ENCODE measurements at regions not wholly inside any gene's neighbourhood (a gene's known extent, or its start where the extent isn't known, plus 50 kb on each side); places are given as distances from the start of the nearest gene placed in this dataset.
A peak's percentile ranks its signal among the peaks of the same experiment; 100 is the strongest.

DNA sequence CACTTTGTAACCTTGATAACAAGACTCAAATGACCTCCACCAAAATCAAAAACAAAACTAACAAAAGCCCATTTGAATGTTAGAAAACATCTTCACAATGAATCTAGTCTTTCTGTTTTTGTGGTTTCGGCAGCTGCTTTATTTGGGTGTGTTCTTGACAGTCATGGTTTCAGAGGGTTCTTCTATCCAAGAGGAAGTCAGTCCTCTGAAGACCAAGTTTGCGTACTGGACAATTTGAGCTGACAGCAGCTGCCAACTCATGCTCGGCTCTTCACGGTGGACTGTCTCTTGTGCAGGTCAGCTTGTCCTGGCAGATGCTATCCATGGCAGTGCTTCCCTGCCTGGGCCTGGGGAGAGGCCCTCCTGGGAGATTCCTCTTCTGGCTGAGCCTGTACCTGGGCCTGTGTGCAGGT, 91.0 kb downstream of the TMEM17 start:
- DNase-seq = no peak

GRCh38 chr2:62413116-62413663, 92.8 kb downstream of the TMEM17 start:
- Histone ChIP-seq H3K9me3 (ENCODE audit: control insufficient read depth, low read length) (no peaks in the 10 kb centered on the region), H3K27ac (ENCODE audit: insufficient read depth, low read length, poor library complexity, severe bottlenecking) (no peak overlapping the region), H3K4me3 (ENCODE audit: insufficient read depth, low read depth, low read length, poor library complexity, severe bottlenecking) (no peak overlapping the region), H3K27me3 (replicated peaks; ENCODE audit: control insufficient read depth, insufficient read depth, low read length, poor library complexity, severe bottlenecking) (no peaks in the 10 kb centered on the region), H3K4me1 (ENCODE audit: control insufficient read depth, insufficient read depth, low read length, poor library complexity, severe bottlenecking) (no peaks in the 10 kb centered on the region), H3K36me3 (ENCODE audit: control insufficient read depth, insufficient read depth, low read length) (no peaks in the 10 kb centered on the region)
- DNase-seq = no peak

More for the DNA sequence above, 91.0 kb downstream of the TMEM17 start:
- Histone ChIP-seq H3K4me1 (ENCODE audit: control insufficient read depth, insufficient read depth, low read length, poor library complexity, severe bottlenecking) (no peaks in the 10 kb centered on the region), H3K36me3 (ENCODE audit: control insufficient read depth, insufficient read depth, low read length) (no peaks in the 10 kb centered on the region), H3K27me3 (replicated peaks; ENCODE audit: control insufficient read depth, insufficient read depth, low read length, poor library complexity, severe bottlenecking) (no peaks in the 10 kb centered on the region), H3K4me3 (ENCODE audit: insufficient read depth, low read depth, low read length, poor library complexity, severe bottlenecking) (no peak overlapping the region), H3K27ac (ENCODE audit: insufficient read depth, low read length, poor library complexity, severe bottlenecking) (no peak overlapping the region), H3K9me3 (ENCODE audit: control insufficient read depth, low read length) (no peaks in the 10 kb centered on the region)

GRCh38 chr2:62412347-62412742, 93.7 kb downstream of the TMEM17 start:
- no peak overlapping the region for H3K4me3 ChIP-seq (ENCODE audit: insufficient read depth, low read depth, low read length, poor library complexity, severe bottlenecking)
- no peaks in the 10 kb centered on the region for H3K4me1 ChIP-seq (ENCODE audit: control insufficient read depth, insufficient read depth, low read length, poor library complexity, severe bottlenecking)
- no peaks in the 10 kb centered on the region for H3K9me3 ChIP-seq (ENCODE audit: control insufficient read depth, low read length)
- H3K27me3 ChIP-seq (replicated peaks; ENCODE audit: control insufficient read depth, insufficient read depth, low read length, poor library complexity, severe bottlenecking) = no peaks in the 10 kb centered on the region
- DNase-seq = peak in 1 of 3 donors; percentile 2
- H3K27ac ChIP-seq (ENCODE audit: insufficient read depth, low read length, poor library complexity, severe bottlenecking) = no peak overlapping the region
- no peaks in the 10 kb centered on the region for H3K36me3 ChIP-seq (ENCODE audit: control insufficient read depth, insufficient read depth, low read length)

GRCh38 chr2:62410926-62411456, 95.0 kb downstream of the TMEM17 start:
- Histone ChIP-seq H3K36me3 (ENCODE audit: control insufficient read depth, insufficient read depth, low read length) (no peaks in the 10 kb centered on the region), H3K27ac (ENCODE audit: insufficient read depth, low read length, poor library complexity, severe bottlenecking) (no peak overlapping the region), H3K9me3 (ENCODE audit: control insufficient read depth, low read length) (no peaks in the 10 kb centered on the region), H3K27me3 (replicated peaks; ENCODE audit: control insufficient read depth, insufficient read depth, low read length, poor library complexity, severe bottlenecking) (no peaks in the 10 kb centered on the region), H3K4me1 (ENCODE audit: control insufficient read depth, insufficient read depth, low read length, poor library complexity, severe bottlenecking) (no peaks in the 10 kb centered on the region), H3K4me3 (ENCODE audit: insufficient read depth, low read depth, low read length, poor library complexity, severe bottlenecking) (no peak overlapping the region)
- DNase-seq = no peak

GRCh38 chr2:62410015-62410453, 96.0 kb downstream of the TMEM17 start:
- H3K4me1 ChIP-seq (ENCODE audit: control insufficient read depth, insufficient read depth, low read length, poor library complexity, severe bottlenecking) = no peaks in the 10 kb centered on the region
- DNase-seq = no peak

DNA sequence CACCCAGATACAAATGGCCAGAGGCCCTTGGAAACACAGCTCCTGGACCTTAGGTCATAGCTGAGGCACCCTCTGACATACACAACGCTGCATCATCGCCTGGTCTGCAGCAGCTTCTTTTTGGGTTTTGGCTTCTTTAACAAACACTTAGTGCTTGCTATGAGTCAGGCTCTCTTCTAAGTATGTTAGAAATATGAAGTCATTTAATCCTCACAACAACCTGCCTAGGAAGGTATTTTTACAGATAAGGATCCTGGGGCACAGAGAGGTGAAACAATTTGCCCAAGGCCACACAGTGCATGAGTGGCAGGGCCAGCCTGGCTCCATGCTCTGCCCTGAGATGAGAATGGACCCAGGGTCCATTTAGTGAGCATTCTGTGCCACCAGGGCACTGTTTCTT, 96.6 kb downstream of the TMEM17 start:
- Histone ChIP-seq H3K36me3 (ENCODE audit: control insufficient read depth, insufficient read depth, low read length) (no peaks in the 10 kb centered on the region), H3K27ac (ENCODE audit: insufficient read depth, low read length, poor library complexity, severe bottlenecking) (no peak overlapping the region), H3K4me3 (ENCODE audit: insufficient read depth, low read depth, low read length, poor library complexity, severe bottlenecking) (no peak overlapping the region), H3K27me3 (replicated peaks; ENCODE audit: control insufficient read depth, insufficient read depth, low read length, poor library complexity, severe bottlenecking) (no peaks in the 10 kb centered on the region), H3K4me1 (ENCODE audit: control insufficient read depth, insufficient read depth, low read length, poor library complexity, severe bottlenecking) (no peaks in the 10 kb centered on the region), H3K9me3 (ENCODE audit: control insufficient read depth, low read length) (no peaks in the 10 kb centered on the region)
- no peak for DNase-seq

More at GRCh38 chr2:62410015-62410453, 96.0 kb downstream of the TMEM17 start:
- Histone ChIP-seq H3K27me3 (replicated peaks; ENCODE audit: control insufficient read depth, insufficient read depth, low read length, poor library complexity, severe bottlenecking) (no peaks in the 10 kb centered on the region), H3K9me3 (ENCODE audit: control insufficient read depth, low read length) (no peaks in the 10 kb centered on the region), H3K36me3 (ENCODE audit: control insufficient read depth, insufficient read depth, low read length) (no peaks in the 10 kb centered on the region), H3K4me3 (ENCODE audit: insufficient read depth, low read depth, low read length, poor library complexity, severe bottlenecking) (no peak overlapping the region), H3K27ac (ENCODE audit: insufficient read depth, low read length, poor library complexity, severe bottlenecking) (no peak overlapping the region)

- no peak overlapping the region for H3K4me3 ChIP-seq (ENCODE audit: insufficient read depth, low read depth, low read length, poor library complexity, severe bottlenecking)
- no peaks in the 10 kb centered on the region for H3K4me1 ChIP-seq (ENCODE audit: control insufficient read depth, insufficient read depth, low read length, poor library complexity, severe bottlenecking)
- no peaks in the 10 kb centered on the region for H3K36me3 ChIP-seq (ENCODE audit: control insufficient read depth, insufficient read depth, low read length)
- no peak for DNase-seq
- H3K27ac ChIP-seq (ENCODE audit: insufficient read depth, low read length, poor library complexity, severe bottlenecking) = no peak overlapping the region
- H3K27me3 ChIP-seq (replicated peaks; ENCODE audit: control insufficient read depth, insufficient read depth, low read length, poor library complexity, severe bottlenecking) = no peaks in the 10 kb centered on the region
- H3K9me3 ChIP-seq (ENCODE audit: control insufficient read depth, low read length) = no peaks in the 10 kb centered on the region
These were observed 97.7 kb downstream of the TMEM17 start for GRCh38 chr2:62408241-62408677.

- DNase-seq = no peak
- no peaks in the 10 kb centered on the region for H3K27me3 ChIP-seq (replicated peaks; ENCODE audit: control insufficient read depth, insufficient read depth, low read length, poor library complexity, severe bottlenecking)
These were observed 98.2 kb downstream of the TMEM17 start for GRCh38 chr2:62407838-62408237.

DNA sequence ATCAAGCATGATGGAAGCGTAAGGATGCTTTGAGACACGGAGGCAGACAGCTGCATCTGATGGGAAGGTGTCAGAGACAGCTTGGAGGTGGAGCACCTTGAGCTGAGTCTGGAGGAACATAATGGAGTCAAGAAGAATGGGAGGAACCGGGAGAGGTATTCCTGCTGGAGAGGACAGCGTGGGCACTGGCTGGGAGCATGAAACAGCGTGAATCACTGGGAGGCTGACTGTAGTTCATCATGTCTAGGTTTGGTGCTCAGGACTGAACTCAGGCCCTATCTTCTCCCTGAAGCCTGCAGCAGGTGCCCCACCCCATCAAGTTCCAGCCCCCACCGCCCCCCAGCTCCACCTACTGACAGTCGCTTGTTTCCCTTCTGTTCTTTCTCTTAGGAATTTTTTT, 98.6 kb downstream of the TMEM17 start:
- no peak for DNase-seq
- Histone ChIP-seq H3K36me3 (ENCODE audit: control insufficient read depth, insufficient read depth, low read length) (no peaks in the 10 kb centered on the region), H3K4me1 (ENCODE audit: control insufficient read depth, insufficient read depth, low read length, poor library complexity, severe bottlenecking) (no peaks in the 10 kb centered on the region), H3K27ac (ENCODE audit: insufficient read depth, low read length, poor library complexity, severe bottlenecking) (no peak overlapping the region), H3K27me3 (replicated peaks; ENCODE audit: control insufficient read depth, insufficient read depth, low read length, poor library complexity, severe bottlenecking) (no peaks in the 10 kb centered on the region), H3K9me3 (ENCODE audit: control insufficient read depth, low read length) (no peaks in the 10 kb centered on the region), H3K4me3 (ENCODE audit: insufficient read depth, low read depth, low read length, poor library complexity, severe bottlenecking) (no peak overlapping the region)

More at GRCh38 chr2:62407838-62408237, 98.2 kb downstream of the TMEM17 start:
- H3K9me3 ChIP-seq (ENCODE audit: control insufficient read depth, low read length) = no peaks in the 10 kb centered on the region
- no peaks in the 10 kb centered on the region for H3K36me3 ChIP-seq (ENCODE audit: control insufficient read depth, insufficient read depth, low read length)
- H3K4me1 ChIP-seq (ENCODE audit: control insufficient read depth, insufficient read depth, low read length, poor library complexity, severe bottlenecking) = no peaks in the 10 kb centered on the region
- H3K27ac ChIP-seq (ENCODE audit: insufficient read depth, low read length, poor library complexity, severe bottlenecking) = no peak overlapping the region
- H3K4me3 ChIP-seq (ENCODE audit: insufficient read depth, low read depth, low read length, poor library complexity, severe bottlenecking) = no peak overlapping the region

DNA sequence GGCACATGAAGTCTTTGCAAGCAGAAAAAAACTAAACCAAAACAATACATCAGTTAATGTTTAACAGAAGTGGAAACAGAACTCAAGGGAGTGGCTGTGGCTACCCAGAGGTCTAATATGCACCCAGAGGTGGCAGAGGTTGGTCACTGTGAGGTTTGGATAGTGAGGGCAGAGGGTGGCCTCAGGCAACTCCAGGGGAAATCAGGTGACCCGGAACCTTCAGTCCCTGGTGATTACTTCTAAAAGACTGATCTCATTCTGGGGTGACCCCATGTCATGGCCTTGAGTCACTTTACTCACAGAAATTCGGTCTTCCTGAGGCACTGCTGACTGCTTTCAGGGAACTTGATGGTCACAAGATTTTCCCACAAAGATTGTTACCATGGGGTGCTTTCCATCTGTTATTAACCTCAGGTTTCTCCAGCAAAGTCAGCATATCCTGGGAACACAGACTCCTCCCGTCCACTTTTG, 99.4 kb downstream of the TMEM17 start:
- no peaks in the 10 kb centered on the region for H3K9me3 ChIP-seq (ENCODE audit: control insufficient read depth, low read length)
- no peaks in the 10 kb centered on the region for H3K27me3 ChIP-seq (replicated peaks; ENCODE audit: control insufficient read depth, insufficient read depth, low read length, poor library complexity, severe bottlenecking)
- no peak overlapping the region for H3K4me3 ChIP-seq (ENCODE audit: insufficient read depth, low read depth, low read length, poor library complexity, severe bottlenecking)
- no peak overlapping the region for H3K27ac ChIP-seq (ENCODE audit: insufficient read depth, low read length, poor library complexity, severe bottlenecking)
- DNase-seq = no peak
- H3K4me1 ChIP-seq (ENCODE audit: control insufficient read depth, insufficient read depth, low read length, poor library complexity, severe bottlenecking) = no peaks in the 10 kb centered on the region
- no peaks in the 10 kb centered on the region for H3K36me3 ChIP-seq (ENCODE audit: control insufficient read depth, insufficient read depth, low read length)
